Breast epithelium (tissue), 3 donors: ENCODE measurements at regions not wholly inside any gene's neighbourhood (a gene's known extent, or its start where the extent isn't known, plus 50 kb on each side); places are given as distances from the start of the nearest gene placed in this dataset.

Experiments
- CTCF ChIP-seq, 3 donors: fragments of 450-650 bp; IDR thresholded peaks; one replicate each; pipeline ENCODE4 v1.5.1; 2016 to 2017; ENCODE audit warnings: antibody characterized with exemption in 3 of 3, mild to moderate bottlenecking in 3 of 3, moderate library complexity in 3 of 3
- POLR2A ChIP-seq: fragments of 450-650 bp; IDR thresholded peaks from one replicate; pipeline ENCODE4 v1.6.1; 2016; ENCODE audit warnings: antibody characterized with exemption, mild to moderate bottlenecking, moderate library complexity

DNA sequence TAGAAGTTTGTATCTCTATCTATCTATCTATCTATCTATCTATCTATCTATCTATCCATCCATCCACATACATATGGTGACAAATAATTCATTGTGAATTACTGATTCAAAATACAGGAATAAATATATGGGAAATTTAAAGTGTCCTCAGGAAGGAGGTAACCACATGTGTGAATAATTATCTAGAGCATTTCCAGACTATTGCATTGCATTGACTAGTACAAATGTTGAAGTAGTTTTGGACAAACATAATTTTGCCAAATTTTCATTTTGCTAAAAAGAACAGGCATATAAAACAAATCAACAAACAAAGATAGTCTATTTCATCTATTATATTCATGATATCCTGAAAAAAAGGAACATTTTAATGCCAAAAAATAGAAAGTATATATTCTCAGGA lies 192.7 kb downstream of the UTRN start:
- TF ChIP-seq CTCF (IDR thresholded peaks at IDR 0.05), result no peak
- TF ChIP-seq POLR2A, result no peak
